ENCODE measurements at regions not wholly inside any gene's neighbourhood (a gene's known extent, or its start where the extent isn't known, plus 50 kb on each side); places are given as distances from the start of the nearest gene placed in this dataset.

GRCh38 chr2:103808814-103809213 is 1045.1 kb upstream of the POU3F3 start:
- Histone ChIP-seq H3K4me3 (ENCODE audit: insufficient read length, low read depth) (no peak overlapping the region), H3K9me3 (ENCODE audit: insufficient read depth, low read length) (no peaks in the 10 kb centered on the region), H3K27me3 (ENCODE audit: insufficient read depth, insufficient read length) (no peaks in the 10 kb centered on the region), H3K36me3 (ENCODE audit: insufficient read depth, insufficient read length, low read length) (no peaks in the 10 kb centered on the region), H3K9ac (ENCODE audit: insufficient read length, low read depth) (no peak overlapping the region), H3K4me1 (ENCODE audit: insufficient read depth, insufficient read length) (no peaks in the 10 kb centered on the region)
- TF ChIP-seq SUZ12 (IDR thresholded peaks at IDR 0.05; ENCODE audit: extremely low read depth, insufficient read depth, insufficient read length): no peak
- no peak for TF ChIP-seq ZNF274 (IDR thresholded peaks at IDR 0.05; ENCODE audit: low read depth, low read length)
- no peak for TF ChIP-seq YY1 (IDR thresholded peaks at IDR 0.05; ENCODE audit: insufficient read depth, insufficient read length)
- DNase-seq (ENCODE audit: low read depth, low spot score): no peak

GRCh38 chr2:103809415-103809814 is 1044.5 kb upstream of the POU3F3 start:
- H3K9ac ChIP-seq (ENCODE audit: insufficient read length, low read depth): no peak overlapping the region
- no peaks in the 10 kb centered on the region for H3K4me1 ChIP-seq (ENCODE audit: insufficient read depth, insufficient read length)
- TF ChIP-seq ZNF274 (IDR thresholded peaks at IDR 0.05; ENCODE audit: low read depth, low read length): no peak
- TF ChIP-seq YY1 (IDR thresholded peaks at IDR 0.05; ENCODE audit: insufficient read depth, insufficient read length): no peak
- TF ChIP-seq SUZ12 (IDR thresholded peaks at IDR 0.05; ENCODE audit: extremely low read depth, insufficient read depth, insufficient read length): no peak
- no peak for DNase-seq (ENCODE audit: low read depth, low spot score)
- H3K36me3 ChIP-seq (ENCODE audit: insufficient read depth, insufficient read length, low read length): no peaks in the 10 kb centered on the region
- H3K4me3 ChIP-seq (ENCODE audit: insufficient read length, low read depth): no peak overlapping the region
- H3K9me3 ChIP-seq (ENCODE audit: insufficient read depth, low read length): no peaks in the 10 kb centered on the region
- H3K27me3 ChIP-seq (ENCODE audit: insufficient read depth, insufficient read length): no peaks in the 10 kb centered on the region

GRCh38 chr2:103809941-103810441 is 1043.9 kb upstream of the POU3F3 start:
- Histone ChIP-seq H3K36me3 (ENCODE audit: insufficient read depth, insufficient read length, low read length) (no peaks in the 10 kb centered on the region), H3K4me1 (ENCODE audit: insufficient read depth, insufficient read length) (no peaks in the 10 kb centered on the region), H3K27me3 (ENCODE audit: insufficient read depth, insufficient read length) (no peaks in the 10 kb centered on the region), H3K4me3 (ENCODE audit: insufficient read length, low read depth) (no peak overlapping the region), H3K9ac (ENCODE audit: insufficient read length, low read depth) (no peak overlapping the region), H3K9me3 (ENCODE audit: insufficient read depth, low read length) (no peaks in the 10 kb centered on the region)
- peak; percentile 36 for DNase-seq (ENCODE audit: low read depth, low spot score)
- TF ChIP-seq YY1 (IDR thresholded peaks at IDR 0.05; ENCODE audit: insufficient read depth, insufficient read length) (no peak), SUZ12 (IDR thresholded peaks at IDR 0.05; ENCODE audit: extremely low read depth, insufficient read depth, insufficient read length) (no peak), ZNF274 (IDR thresholded peaks at IDR 0.05; ENCODE audit: low read depth, low read length) (no peak)

- H3K4me1 ChIP-seq (ENCODE audit: insufficient read depth, insufficient read length): no peaks in the 10 kb centered on the region
- H3K4me3 ChIP-seq (ENCODE audit: insufficient read length, low read depth): no peak overlapping the region
- no peak for TF ChIP-seq SUZ12 (IDR thresholded peaks at IDR 0.05; ENCODE audit: extremely low read depth, insufficient read depth, insufficient read length)
- TF ChIP-seq ZNF274 (IDR thresholded peaks at IDR 0.05; ENCODE audit: low read depth, low read length): no peak
- no peak for TF ChIP-seq YY1 (IDR thresholded peaks at IDR 0.05; ENCODE audit: insufficient read depth, insufficient read length)
- no peaks in the 10 kb centered on the region for H3K27me3 ChIP-seq (ENCODE audit: insufficient read depth, insufficient read length)
- H3K9ac ChIP-seq (ENCODE audit: insufficient read length, low read depth): no peak overlapping the region
- no peak for DNase-seq (ENCODE audit: low read depth, low spot score)
- H3K36me3 ChIP-seq (ENCODE audit: insufficient read depth, insufficient read length, low read length): no peaks in the 10 kb centered on the region
- H3K9me3 ChIP-seq (ENCODE audit: insufficient read depth, low read length): no peaks in the 10 kb centered on the region
Measured at GRCh38 chr2:103810875-103811274, 1043.0 kb upstream of the POU3F3 start.

- Histone ChIP-seq H3K4me1 (ENCODE audit: insufficient read depth, insufficient read length) (no peaks in the 10 kb centered on the region), H3K9me3 (ENCODE audit: insufficient read depth, low read length) (no peaks in the 10 kb centered on the region), H3K4me3 (ENCODE audit: insufficient read length, low read depth) (no peak overlapping the region), H3K36me3 (ENCODE audit: insufficient read depth, insufficient read length, low read length) (no peaks in the 10 kb centered on the region), H3K27me3 (ENCODE audit: insufficient read depth, insufficient read length) (no peaks in the 10 kb centered on the region), H3K9ac (ENCODE audit: insufficient read length, low read depth) (no peak overlapping the region)
- no peak for DNase-seq (ENCODE audit: low read depth, low spot score)
- TF ChIP-seq SUZ12 (IDR thresholded peaks at IDR 0.05; ENCODE audit: extremely low read depth, insufficient read depth, insufficient read length) (no peak), ZNF274 (IDR thresholded peaks at IDR 0.05; ENCODE audit: low read depth, low read length) (no peak), YY1 (IDR thresholded peaks at IDR 0.05; ENCODE audit: insufficient read depth, insufficient read length) (no peak)
Measured at GRCh38 chr2:103814016-103814415, 1039.9 kb upstream of the POU3F3 start.

- Histone ChIP-seq H3K9ac (ENCODE audit: insufficient read length, low read depth) (no peak overlapping the region), H3K4me3 (ENCODE audit: insufficient read length, low read depth) (no peak overlapping the region), H3K9me3 (ENCODE audit: insufficient read depth, low read length) (no peaks in the 10 kb centered on the region), H3K27me3 (ENCODE audit: insufficient read depth, insufficient read length) (no peaks in the 10 kb centered on the region), H3K36me3 (ENCODE audit: insufficient read depth, insufficient read length, low read length) (no peaks in the 10 kb centered on the region), H3K4me1 (ENCODE audit: insufficient read depth, insufficient read length) (no peaks in the 10 kb centered on the region)
- DNase-seq (ENCODE audit: low read depth, low spot score): no peak
- TF ChIP-seq SUZ12 (IDR thresholded peaks at IDR 0.05; ENCODE audit: extremely low read depth, insufficient read depth, insufficient read length) (no peak), ZNF274 (IDR thresholded peaks at IDR 0.05; ENCODE audit: low read depth, low read length) (no peak), YY1 (IDR thresholded peaks at IDR 0.05; ENCODE audit: insufficient read depth, insufficient read length) (no peak)
Measured at GRCh38 chr2:103815731-103816130, 1038.2 kb upstream of the POU3F3 start.

GRCh38 chr2:103817746-103818145 is 1036.2 kb upstream of the POU3F3 start:
- DNase-seq (ENCODE audit: low read depth, low spot score): no peak
- Histone ChIP-seq H3K4me3 (ENCODE audit: insufficient read length, low read depth) (no peak overlapping the region), H3K9me3 (ENCODE audit: insufficient read depth, low read length) (no peaks in the 10 kb centered on the region), H3K27me3 (ENCODE audit: insufficient read depth, insufficient read length) (no peaks in the 10 kb centered on the region), H3K9ac (ENCODE audit: insufficient read length, low read depth) (no peak overlapping the region), H3K36me3 (ENCODE audit: insufficient read depth, insufficient read length, low read length) (no peaks in the 10 kb centered on the region), H3K4me1 (ENCODE audit: insufficient read depth, insufficient read length) (no peaks in the 10 kb centered on the region)
- TF ChIP-seq SUZ12 (IDR thresholded peaks at IDR 0.05; ENCODE audit: extremely low read depth, insufficient read depth, insufficient read length): no peak
- TF ChIP-seq YY1 (IDR thresholded peaks at IDR 0.05; ENCODE audit: insufficient read depth, insufficient read length): no peak
- TF ChIP-seq ZNF274 (IDR thresholded peaks at IDR 0.05; ENCODE audit: low read depth, low read length): no peak
